ENCODE measurements at regions not wholly inside any gene's neighbourhood (a gene's known extent, or its start where the extent isn't known, plus 50 kb on each side); places are given as distances from the start of the nearest gene placed in this dataset.

- Histone ChIP-seq H3K4me3 (no peak overlapping the region), H3K9me3 (no peaks in the 10 kb centered on the region), H3K4me1 (peaks cover 17% of the 10 kb centered on the region), H3K27ac (no peak overlapping the region), H3K4me2 (no peak overlapping the region)
- ChIA-PET POLR2A (no interaction called here), CTCF (interaction anchor here (0.6 to 1.6 kb wide), 4 partner anchors 11 to 954 kb away, joined by 3 to 5 read pairs (median 4); no protein-coding TSS in a partner anchor)
- DNase-seq (ENCODE audit: low read depth in 1 of 2, low spot score in 1 of 2) (no peak), FAIRE-seq (no peak), ATAC-seq (no peak)
- WGBS (ENCODE audit: missing lambda C conversion rate): 88% methylated on average over 5 of the region's 5 CpGs
- TF ChIP-seq CBX8 (IDR thresholded peaks at IDR 0.05) (no peak), RCOR1 (IDR thresholded peaks at IDR 0.05; ENCODE audit: low read depth, low read length) (no peak), HES2 (IDR thresholded peaks at IDR 0.05) (no peak), GATA3 (IDR thresholded peaks at IDR 0.05; ENCODE audit: borderline replicate concordance) (no peak), SREBF2 (IDR thresholded peaks at IDR 0.05) (no peak), CHD4 (IDR thresholded peaks at IDR 0.05; ENCODE audit: borderline replicate concordance) (no peak), MAFK (IDR thresholded peaks at IDR 0.05; ENCODE audit: partially characterized antibody) (no peak), RFX5 (IDR thresholded peaks at IDR 0.05) (no peak), CHD2 (IDR thresholded peaks at IDR 0.05; ENCODE audit: low read length, partially characterized antibody) (no peak), MYC (IDR thresholded peaks at IDR 0.05; ENCODE audit: borderline replicate concordance, low read length) (no peak)
- TF ChIP-seq, protein P1, sequence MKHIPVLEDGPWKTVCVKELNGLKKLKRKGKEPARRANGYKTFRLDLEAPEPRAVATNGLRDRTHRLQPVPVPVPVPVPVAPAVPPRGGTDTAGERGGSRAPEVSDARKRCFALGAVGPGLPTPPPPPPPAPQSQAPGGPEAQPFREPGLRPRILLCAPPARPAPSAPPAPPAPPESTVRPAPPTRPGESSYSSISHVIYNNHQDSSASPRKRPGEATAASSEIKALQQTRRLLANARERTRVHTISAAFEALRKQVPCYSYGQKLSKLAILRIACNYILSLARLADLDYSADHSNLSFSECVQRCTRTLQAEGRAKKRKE (CRISPR knock-in tag; IDR thresholded peaks at IDR 0.05; ENCODE audit: low read depth): no peak
Measured at GRCh38 chr11:71194710-71195109, 57.7 kb downstream of the SHANK2 start.

DNA sequence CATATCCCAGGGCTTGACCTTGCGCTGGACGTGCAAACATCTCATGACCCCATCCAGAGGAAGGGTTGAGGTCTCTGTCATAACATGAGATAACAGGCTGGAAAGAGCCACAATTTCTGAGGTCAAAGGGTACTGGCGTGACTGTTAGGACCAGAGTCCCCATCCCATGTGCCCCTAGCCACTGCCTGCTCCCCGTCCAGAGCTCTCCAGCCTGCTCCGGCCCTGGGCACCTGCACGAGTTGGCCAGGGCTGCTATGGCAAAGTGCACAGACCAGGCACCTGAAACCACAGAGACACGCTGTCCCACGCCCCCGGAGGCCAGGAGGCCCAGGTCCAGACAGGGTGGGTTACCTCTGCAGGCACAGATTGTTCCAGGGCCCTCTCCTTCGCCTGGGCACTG, 58.9 kb downstream of the SHANK2 start:
- no peak for FAIRE-seq
- no peak overlapping the region for H3K4me3 ChIP-seq
- H3K27ac ChIP-seq: no peak overlapping the region
- DNase-seq (ENCODE audit: low read depth in 1 of 2, low spot score in 1 of 2): no peak
- POLR2A ChIA-PET: no interaction called here
- peaks cover 15% of the 10 kb centered on the region for H3K4me1 ChIP-seq
- TF ChIP-seq MAFK (IDR thresholded peaks at IDR 0.05; ENCODE audit: partially characterized antibody): no peak
- TF ChIP-seq POLR2A (IDR thresholded peaks at IDR 0.05; ENCODE audit: low read length): no peak
- no peak for TF ChIP-seq ZNF302 (CRISPR knock-in tag; IDR thresholded peaks at IDR 0.05)
- TF ChIP-seq SMC3 (IDR thresholded peaks at IDR 0.05): no peak
- no peak for TF ChIP-seq BHLHE40 (IDR thresholded peaks at IDR 0.05; ENCODE audit: low read depth, low read length)
- TF ChIP-seq REST (IDR thresholded peaks at IDR 0.05): no peak
- no peak for TF ChIP-seq CHD2 (IDR thresholded peaks at IDR 0.05; ENCODE audit: low read length, partially characterized antibody)
- no peak for TF ChIP-seq EHF (CRISPR knock-in tag; IDR thresholded peaks at IDR 0.05)
- no peak for TF ChIP-seq NR3C1 (IDR thresholded peaks at IDR 0.05)
- ATAC-seq: no peak
- WGBS (ENCODE audit: missing lambda C conversion rate): 98% methylated on average over 8 of the region's 10 CpGs
- H3K4me2 ChIP-seq: no peak overlapping the region
- H3K9me3 ChIP-seq: no peaks in the 10 kb centered on the region
- CTCF ChIA-PET: interaction anchor here (1.6 kb wide), 1 partner anchor 10 kb away, joined by 3 read pairs; no protein-coding TSS in a partner anchor

DNA sequence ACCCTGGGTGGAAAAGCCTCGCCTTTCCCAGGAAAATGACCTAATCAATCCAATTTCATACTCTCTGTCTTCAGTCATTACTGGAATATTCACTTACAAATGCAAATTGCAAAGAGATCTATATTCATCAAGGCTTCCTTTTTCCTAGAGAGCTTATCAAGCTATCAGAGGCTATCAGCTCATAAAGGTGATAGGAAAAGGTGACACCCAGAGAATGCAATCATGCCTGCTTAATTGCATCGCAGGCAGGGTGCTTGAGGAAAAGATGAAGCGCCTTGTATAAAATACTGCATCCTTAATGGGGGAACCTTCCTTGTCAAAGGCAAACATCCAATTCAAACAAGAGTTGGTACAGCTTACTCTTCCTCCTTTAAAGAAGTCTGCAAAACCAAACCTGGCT, 59.7 kb downstream of the SHANK2 start:
- H3K4me3 ChIP-seq: no peak overlapping the region
- FAIRE-seq (no peak), ATAC-seq (no peak), DNase-seq (ENCODE audit: low read depth in 1 of 2, low spot score in 1 of 2) (no peak)
- ChIA-PET POLR2A (no interaction called here), CTCF (interaction anchor here (1.1 kb wide), 1 partner anchor 59 kb away, joined by 3 read pairs; the partner anchor contains the start of gene SHANK2)
- no peaks in the 10 kb centered on the region for H3K9me3 ChIP-seq
- no peak overlapping the region for H3K4me2 ChIP-seq
- peaks cover 7% of the 10 kb centered on the region for H3K4me1 ChIP-seq
- 82% methylated on average over 3 of the region's 3 CpGs for WGBS (ENCODE audit: missing lambda C conversion rate)
- TF ChIP-seq PBX3 (IDR thresholded peaks at IDR 0.05) (no peak), SREBF2 (IDR thresholded peaks at IDR 0.05) (no peak), CHD2 (IDR thresholded peaks at IDR 0.05; ENCODE audit: low read length, partially characterized antibody) (no peak), POLR2AphosphoS2 (conservative IDR thresholded peaks at IDR 0.05; ENCODE audit: low read length) (no peak), TFCP2L1 (CRISPR knock-in tag; IDR thresholded peaks at IDR 0.05) (no peak), MAZ (IDR thresholded peaks at IDR 0.05; ENCODE audit: borderline replicate concordance, low read depth, low read length) (no peak), PHF8 (IDR thresholded peaks at IDR 0.05; ENCODE audit: borderline replicate concordance, low read depth) (no peak), POLR2A (IDR thresholded peaks at IDR 0.05; ENCODE audit: low read length) (no peak), ZSCAN20 (CRISPR knock-in tag; IDR thresholded peaks at IDR 0.05) (no peak)
- TF ChIP-seq, protein P2, sequence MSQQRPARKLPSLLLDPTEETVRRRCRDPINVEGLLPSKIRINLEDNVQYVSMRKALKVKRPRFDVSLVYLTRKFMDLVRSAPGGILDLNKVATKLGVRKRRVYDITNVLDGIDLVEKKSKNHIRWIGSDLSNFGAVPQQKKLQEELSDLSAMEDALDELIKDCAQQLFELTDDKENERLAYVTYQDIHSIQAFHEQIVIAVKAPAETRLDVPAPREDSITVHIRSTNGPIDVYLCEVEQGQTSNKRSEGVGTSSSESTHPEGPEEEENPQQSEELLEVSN (IDR thresholded peaks at IDR 0.05; ENCODE audit: borderline replicate concordance, low read depth): no peak
- no peak overlapping the region for H3K27ac ChIP-seq

All from A549 (cell line).